Ramos (cell line): ENCODE measurements at regions not wholly inside any gene's neighbourhood (a gene's known extent, or its start where the extent isn't known, plus 50 kb on each side); places are given as distances from the start of the nearest gene placed in this dataset.

Source experiments
- in situ Hi-C: fragments of 300-500 bp; cut with MboI; formaldehyde crosslinking; loops from one replicate; pipeline ENCODE4 v1.14.3; 2022; ENCODE audit warnings: low sequenced_read_pairs; ENCODE audit not compliant: unreplicated experiment

DNA sequence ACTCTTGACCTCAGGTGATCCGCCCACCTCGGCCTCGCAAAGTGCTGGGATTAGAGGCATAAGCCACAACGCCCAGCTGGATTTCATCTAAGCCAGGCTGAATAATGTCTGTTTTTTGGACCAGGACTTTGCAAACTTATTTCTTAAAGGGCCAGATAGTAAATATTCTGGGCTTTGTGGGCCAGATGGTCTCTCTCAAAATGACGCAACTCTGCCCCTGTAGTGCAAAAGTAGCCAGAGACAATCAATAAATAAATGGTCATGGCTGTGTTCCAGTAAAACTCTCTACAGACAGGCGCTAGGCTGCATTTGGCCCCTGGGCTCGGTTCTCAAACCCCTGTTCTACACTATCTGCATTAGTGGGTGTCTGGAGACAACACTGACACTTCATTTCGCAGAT is 121.9 kb upstream of the CDH13 start:
- in situ Hi-C loops = no loop called here

DNA sequence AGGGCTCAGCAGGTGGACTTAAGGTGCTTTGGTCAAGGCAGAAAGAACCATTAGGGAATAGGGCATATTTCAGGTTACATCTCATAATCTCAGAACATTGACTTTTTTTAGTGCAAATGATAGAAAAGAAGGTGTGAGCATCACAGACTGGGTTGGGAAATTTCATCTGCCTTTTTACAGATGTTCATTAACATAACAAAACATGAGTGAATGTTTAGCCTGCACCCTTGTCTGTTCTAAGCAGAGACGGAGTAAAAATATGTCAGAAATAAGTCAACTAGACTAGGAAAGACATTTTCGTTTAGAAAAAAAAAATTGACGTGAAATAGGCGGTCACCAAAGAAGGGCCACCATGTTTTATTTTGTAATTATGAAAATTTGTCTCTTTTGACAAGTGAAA is 127.5 kb upstream of the CDH13 start:
- in situ Hi-C loops = no loop called here

DNA sequence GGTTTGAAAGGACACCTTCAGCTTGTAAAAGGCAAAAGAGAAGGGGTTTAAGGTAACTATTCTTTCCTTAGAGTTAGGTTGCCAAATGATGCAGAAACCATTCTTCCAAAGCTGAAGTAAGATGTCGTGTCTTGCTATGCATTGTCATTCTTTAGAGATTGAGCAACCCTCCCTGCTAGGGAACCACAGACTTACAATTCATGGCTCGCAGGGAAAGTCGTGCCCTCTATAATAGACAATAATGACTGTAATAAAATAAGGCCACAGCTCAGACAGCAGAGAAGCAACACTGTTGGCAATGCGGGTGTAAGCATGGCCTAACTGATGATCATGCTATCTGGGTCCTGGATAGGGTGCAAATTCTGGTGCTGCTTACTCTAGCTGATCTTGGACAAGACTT is 129.6 kb upstream of the CDH13 start:
- in situ Hi-C loops = no loop called here

DNA sequence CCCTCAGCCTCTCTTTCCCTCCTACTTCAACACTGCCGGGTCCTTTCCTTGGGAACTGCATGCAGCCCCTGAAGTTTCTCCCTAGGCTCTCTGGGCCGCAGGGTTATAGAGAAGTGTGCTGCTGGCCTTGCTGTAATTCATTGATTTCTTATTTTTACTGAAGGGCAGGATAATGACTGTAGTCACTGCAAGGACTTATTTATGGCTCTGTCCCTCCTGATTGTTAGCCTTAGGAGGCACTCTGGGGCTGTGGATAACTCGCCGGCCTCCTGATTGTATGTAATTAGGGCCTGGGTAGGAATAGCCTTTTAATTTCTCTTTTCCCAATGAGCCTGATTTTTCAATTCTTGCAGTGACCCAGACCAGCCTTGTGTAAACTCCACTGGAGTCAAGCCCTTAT is 138.3 kb upstream of the CDH13 start:
- in situ Hi-C loops = no loop called here

DNA sequence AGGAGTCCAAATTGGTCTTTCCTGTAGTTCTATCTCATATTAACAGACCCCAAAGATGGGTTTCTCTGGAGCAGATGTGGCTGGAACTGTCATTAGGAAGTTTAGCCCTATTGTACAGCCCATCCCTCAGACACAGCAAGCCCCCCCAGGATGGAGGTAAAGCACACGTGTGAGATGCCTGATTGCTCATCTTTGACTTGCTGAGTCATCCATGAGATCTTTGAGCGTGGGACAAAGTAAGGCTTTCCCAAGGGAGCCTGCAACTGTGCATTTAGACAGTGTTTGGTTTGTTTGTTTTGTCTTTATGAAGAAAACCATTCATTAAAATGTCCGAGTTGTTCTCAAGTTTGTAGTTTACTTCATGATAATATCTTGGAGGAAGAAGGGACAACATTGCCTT is 145.3 kb upstream of the CDH13 start:
- in situ Hi-C loops = no loop called here

DNA sequence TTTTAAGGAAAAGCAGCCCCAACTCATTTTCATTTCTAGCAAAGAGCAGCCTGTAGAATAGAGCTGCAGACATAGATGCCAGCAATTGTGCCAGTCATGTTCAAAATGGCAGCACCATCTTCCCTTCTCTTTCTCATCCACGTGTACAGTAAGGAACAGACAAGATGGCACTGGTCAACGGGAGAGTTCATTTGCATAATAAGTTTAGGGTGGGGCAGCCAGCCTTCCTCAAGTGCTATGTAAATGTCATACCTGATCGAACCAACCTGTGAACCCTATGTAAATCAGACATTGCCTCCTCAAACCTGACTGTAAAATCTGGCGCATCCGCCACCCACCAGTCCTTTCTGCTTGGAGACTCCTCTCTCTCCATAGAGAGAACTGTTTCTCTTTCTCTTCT is 150.0 kb upstream of the CDH13 start:
- in situ Hi-C loops = no loop called here

DNA sequence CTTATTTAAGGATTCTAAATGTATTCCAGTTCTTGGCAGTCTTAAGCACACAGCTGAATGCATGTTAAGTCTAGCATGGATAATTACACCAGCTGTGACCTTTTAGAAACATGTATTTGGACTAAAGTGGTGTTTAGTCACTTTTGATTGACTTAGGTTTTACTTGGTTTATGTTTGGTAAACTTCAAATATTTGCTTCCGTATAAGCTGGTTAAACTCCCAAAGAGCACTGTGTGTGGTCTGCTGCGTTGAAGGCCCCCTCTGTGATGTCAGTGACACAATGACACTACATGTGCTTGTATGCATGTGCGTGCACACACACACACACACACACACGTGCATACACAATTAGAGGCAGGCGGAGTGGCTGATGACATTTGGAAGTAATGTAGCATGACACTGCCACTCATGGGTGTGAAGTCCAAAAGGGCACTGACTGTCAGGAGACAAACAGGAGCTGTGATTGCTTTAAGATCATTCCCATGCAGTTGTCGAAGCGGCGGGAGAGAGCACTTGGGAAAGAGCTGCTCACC is 156.1 kb upstream of the CDH13 start:
- in situ Hi-C loops = no loop called here

DNA sequence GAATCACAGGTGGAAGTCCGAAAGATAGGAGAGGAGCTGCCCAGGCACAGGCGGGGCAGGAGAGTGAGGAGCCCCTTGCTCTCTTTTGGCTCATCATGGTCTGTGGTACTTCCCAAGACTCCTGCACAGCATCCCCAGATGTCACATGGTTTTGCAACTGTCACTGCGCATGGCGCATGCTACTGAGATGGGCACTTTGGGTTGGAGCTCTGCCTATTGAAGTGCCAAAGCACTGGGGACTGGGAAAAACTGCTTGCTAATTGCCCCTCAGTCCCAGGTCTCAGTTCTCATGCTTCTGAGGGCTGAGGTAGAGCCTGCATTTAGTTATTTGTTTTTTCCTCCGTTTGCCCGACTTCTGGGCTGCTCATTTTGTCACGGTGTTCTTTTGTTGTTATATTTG is 156.8 kb upstream of the CDH13 start:
- in situ Hi-C loops = no loop called here

DNA sequence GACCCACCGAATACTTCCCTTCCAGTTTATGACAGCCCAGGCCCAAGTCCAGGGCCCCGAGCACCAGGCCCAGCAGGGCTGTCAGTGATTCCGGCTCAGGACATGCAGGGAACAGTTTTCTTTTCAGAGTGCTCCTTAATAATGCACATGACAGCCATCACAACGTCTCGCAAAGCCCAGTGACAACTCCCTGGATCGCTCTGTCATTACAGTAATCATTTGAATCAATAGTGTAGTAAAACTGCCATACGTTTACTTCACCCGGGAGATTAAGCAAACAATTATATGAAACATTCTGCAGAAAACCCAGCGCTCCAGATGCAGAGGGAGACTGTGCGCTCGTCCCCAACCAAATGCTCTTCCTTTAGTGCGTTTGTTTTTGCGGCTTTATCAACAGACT is 162.6 kb upstream of the CDH13 start:
- in situ Hi-C loops = loop anchor here (10.0 kb wide), 1 partner anchor 199 kb away; no protein-coding TSS in a partner anchor

DNA sequence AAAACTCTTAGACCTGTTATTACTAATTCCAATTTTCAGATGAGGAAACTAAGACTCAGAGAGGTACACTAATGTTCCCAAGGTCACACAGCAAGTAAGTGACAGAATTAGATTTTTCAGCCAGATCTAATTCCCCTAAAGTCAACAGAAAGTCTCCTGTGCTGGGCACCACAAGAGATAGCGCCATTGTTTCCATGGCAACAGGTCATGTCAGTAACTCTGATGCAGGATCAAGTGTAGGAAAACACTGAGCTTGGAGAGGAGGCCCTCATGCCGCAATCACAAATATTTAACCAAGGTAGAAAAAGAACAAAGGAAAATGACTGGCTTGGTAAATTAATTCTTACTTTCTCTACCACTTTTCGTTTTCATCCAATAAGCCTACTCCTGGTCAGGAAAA is 166.0 kb upstream of the CDH13 start:
- in situ Hi-C loops = loop anchor here (10.0 kb wide), 1 partner anchor 196 kb away; no protein-coding TSS in a partner anchor

DNA sequence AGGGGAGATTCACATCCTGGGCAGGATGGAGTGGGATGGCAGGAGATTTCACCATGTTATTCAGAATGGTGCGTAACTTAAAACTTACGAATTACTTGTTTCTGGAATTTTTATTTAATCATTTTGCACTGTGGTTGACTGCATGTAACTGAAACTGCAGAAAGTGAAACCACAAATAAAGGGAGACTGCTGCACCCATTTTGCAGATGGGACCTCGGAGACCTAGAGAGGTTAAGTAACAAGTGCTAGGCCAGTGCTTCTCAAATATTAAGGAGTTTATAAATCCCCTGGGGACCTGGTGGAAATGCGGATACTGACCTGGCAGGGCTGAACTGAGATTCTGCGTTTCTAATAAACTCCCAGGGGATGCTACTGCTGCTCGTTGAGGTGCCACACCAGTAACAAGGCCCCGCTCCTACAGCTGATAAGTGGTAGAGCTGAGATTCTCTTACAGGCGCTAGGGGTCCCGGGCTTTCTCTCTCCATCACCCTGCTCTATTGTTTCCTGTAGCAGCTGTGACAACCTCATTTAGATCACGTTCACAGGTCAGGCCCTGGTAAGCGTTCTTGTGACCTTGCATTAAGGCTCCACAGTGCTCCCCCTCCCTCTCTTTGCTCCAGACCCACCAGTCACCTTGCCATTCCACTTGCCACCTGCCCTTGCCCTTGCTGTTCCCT is 167.1 kb upstream of the CDH13 start:
- in situ Hi-C loops = loop anchor here (10.0 kb wide), 1 partner anchor 195 kb away; no protein-coding TSS in a partner anchor

DNA sequence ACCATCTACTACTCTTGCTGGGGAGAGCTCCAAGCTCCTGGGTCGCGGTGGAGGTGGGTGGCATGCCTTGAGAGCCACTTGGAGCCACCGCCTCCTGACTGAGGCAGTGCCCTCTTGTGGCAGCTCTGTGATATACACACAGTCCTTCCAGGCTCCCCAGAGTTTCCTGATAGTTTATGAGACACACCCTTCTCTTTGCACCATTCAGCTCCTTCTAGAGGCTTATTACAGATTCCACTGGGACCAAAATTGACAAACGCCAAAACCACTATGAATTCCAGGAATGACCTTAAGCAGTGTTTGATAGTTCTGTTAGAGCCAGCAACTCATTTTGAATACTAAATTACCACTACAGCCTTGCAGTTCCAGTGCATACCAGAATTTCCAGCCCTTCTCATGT is 170.1 kb upstream of the CDH13 start:
- in situ Hi-C loops = no loop called here

DNA sequence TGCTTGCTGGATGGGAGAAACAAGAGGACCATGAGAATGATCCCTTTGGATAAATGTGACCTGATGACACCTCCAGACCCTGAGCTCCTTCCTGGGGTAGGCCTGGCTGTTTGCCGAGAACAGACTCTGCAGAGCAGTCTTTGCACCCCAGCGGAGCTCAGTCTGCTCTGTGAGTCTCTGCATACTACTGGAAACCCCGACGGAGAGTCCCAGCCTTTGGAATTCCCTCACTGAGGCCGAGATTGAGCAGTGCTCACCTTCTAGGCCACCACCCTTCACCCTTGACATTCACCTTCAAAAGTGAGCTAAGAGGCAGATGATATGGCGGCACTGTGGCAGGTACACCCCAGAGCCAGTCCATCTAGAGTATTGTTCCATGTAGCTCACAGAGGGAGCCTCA is 172.2 kb upstream of the CDH13 start:
- in situ Hi-C loops = no loop called here

DNA sequence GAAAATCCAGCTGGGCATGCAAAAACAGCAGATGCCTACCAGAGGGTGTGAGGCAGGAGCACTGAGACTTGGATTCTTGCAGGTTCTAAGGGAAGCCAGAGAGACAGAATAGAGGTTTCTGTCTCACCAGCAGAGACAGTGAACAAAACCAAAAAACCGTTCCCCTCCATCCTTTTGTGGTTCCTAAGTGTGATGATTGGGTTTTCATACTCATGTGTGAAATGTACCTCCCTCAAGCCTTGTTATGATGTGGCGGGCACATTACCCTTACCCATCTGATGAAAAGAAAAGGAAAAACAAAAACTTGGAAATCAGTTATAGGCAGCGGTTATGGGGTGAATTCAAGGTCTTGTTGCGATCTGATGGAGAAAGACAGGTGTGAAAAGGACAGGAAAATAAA is 172.6 kb upstream of the CDH13 start:
- in situ Hi-C loops = no loop called here

DNA sequence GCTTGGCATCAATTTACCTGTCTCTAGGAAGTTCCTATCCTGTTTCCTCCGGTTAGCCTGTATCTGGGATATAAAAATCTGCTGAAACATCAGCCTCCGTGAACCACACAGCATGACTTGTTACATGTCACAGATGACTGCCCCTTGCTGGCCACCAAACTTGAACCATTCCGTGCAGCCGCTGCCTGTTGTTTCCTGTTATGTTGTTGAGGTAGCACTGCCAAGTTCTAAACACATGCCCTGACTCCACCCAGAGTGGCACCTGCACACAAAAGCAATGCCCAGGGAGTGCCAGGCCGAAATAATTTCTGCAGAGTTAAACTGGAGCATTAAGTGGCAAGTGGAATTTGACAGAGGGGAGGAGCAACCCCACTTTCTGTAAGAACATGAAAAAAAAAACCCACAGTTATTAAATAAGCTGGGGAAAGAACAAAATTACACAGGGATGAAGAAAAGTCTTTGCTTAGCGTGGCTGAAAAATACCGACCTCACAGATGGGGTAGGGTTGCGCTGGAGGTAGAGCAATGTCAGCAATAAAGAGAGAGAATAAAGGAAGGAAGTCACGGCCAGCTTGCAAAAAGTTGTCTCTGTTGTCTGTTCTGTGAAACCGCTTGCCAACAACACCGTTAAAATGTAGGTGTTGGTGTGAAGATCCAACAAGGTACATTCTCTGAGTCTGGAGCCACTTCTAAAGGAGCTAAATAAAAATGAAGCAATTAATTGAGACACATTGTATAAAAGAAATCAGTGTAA is 174.6 kb upstream of the CDH13 start:
- in situ Hi-C loops = no loop called here

DNA sequence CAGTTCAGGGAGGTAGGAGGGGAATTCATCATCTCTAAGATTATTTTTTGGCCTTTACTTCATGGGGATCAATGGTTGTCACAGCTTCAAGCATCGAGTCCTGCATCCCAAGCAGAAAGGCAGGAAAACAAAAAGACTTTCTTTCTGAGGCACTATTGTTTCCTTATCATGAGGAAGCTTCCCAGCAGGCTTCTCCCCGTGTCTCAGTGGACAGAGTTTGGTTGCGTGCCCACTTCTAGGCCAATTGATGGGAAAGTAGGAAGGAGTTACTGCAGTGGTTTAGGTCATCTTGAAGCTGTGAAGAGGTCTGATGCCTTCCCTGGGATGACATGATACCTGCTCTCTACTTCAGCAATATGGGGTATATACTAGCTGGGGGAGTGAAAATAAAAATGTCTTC is 175.3 kb upstream of the CDH13 start:
- in situ Hi-C loops = no loop called here

DNA sequence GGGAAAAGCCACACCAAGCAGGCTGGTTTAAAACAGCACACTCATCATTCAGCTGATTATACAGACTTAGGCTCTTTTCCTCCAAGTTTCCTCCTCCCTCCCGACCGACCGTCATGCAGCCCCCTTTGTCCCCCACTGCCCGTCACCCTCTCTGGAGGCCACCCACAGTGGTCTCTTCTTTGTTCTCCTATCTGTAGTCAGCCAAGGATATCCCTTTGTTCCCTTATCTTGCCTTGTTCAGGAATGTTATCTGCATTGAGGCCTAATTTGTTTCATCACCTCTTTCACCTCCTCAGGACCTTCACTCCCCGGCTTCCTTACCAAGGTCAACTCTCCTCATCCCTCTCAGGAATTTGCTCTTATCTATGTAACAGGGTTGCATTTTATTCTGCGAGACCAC is 186.4 kb upstream of the CDH13 start:
- in situ Hi-C loops = no loop called here

DNA sequence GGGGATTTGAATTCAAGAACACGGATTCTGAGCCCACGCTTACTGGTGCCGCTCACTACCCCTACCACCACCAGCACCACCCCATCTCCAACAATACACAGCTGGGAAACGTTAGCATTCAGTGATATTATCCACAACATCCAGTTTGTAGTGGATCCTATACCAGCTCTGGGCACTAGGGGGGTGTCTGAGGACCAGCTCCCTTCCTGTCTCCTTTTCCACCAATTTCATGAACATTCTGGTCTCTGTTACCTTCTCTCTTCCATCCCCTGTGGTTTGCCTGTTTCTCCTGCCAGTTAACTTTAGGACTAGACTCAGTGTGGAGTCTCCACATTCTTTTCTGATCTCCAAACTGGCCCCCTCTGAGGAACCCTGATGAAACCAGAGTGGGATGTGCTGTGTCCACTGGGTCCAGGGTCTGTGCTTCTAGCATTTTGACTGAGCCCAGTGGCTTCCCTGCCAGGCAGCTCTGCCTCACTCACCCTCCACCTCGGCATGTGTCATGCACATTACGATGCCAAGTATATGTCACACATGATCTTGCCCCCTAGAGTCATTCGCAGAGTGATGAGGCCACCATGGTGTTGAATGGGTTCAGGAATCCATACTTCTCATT is 187.0 kb upstream of the CDH13 start:
- in situ Hi-C loops = no loop called here

DNA sequence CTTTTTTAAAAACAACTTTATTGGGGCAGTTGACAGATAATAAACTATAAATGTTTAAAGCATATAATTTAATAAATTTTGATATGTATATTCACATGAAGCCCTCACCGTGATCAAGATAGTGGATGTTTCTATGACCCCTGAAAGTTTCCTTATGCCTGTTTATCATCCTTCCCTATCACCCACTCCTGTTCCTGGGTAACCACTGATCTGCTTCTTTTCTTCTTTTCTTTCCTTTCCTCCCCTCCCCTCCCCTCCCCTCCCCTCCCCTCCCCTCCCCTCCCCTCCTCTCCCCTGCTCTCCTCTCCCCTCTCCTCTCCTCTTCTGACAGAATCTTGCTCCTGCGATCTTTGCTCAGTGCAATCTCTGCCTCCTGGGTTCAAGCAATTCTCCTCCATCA is 193.7 kb upstream of the CDH13 start:
- in situ Hi-C loops = no loop called here

DNA sequence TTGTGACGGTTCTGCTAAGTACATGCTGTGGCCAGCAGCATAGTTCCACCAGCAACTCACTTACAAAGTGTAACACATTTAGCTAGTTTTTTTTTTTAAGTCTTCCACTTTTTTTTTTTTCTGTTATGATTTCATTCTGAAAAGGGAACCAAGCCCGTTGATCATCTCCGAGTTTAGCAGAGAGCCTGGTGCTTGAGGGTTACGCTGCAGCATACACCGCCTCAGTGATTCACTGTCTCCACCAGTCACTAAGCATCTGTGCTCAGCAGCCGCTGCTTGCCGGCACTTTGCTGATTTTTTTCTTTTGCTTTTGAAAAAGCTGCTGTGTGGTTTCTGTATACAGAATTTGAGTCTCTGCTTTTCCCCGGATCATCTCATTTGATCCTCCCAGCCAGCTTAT is 194.5 kb upstream of the CDH13 start:
- in situ Hi-C loops = no loop called here

DNA sequence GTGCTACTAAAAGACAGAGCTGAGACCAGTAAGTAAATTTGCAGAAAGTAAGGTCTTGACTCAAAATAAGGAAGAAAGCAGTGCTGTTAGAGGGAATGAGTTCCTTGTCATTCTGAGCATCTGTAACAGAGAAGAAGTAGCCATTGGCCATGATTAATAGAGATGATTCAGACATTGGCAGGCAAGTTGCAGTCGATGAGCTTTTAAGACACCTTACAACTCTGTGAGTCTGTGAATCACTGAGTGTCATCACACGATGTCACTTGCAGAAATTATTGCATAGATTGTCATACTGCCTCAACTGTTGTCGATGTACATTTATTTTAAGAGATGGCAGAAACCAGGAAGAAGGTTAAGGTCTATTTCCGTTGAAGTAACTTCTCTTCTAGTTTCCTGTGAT is 201.1 kb upstream of the CDH13 start:
- in situ Hi-C loops = no loop called here
